GM12878 (cell line): ENCODE measurements at regions not wholly inside any gene's neighbourhood (a gene's known extent, or its start where the extent isn't known, plus 50 kb on each side); places are given as distances from the start of the nearest gene placed in this dataset.

ENCODE experiments used
- ATAC-seq: fragments of 200-7000 bp; cut with Tn5 transposase; 3 replicates; pipeline ENCODE4 v1.9.1; 2020; ENCODE audit warnings: mild to moderate bottlenecking, moderate library complexity
- BruUV-seq: library from RNA; stranded (reverse); fragments of 400-500 nt; replicated peaks from 2 replicates; lab custom pipeline; 2021; lab: Mats Ljungman, UMichigan
- CTCF ChIA-PET: fragments of 300-600 bp; sonication (Branson Sonifier 250); formaldehyde crosslinking; extraction: SDS; loops from one replicate; lab custom pipeline; 2021; ENCODE audit warnings: inconsistent platforms; lab: Yijun Ruan, JAX
- POLR2A ChIA-PET: fragments of 350-600 bp; formaldehyde crosslinking; extraction: SDS; loops from one replicate; lab custom pipeline; 2021; ENCODE audit warnings: inconsistent platforms; lab: Charles Lee
- RAD21 ChIA-PET: fragments of 300-600 bp; sonication (Branson Sonifier 250); formaldehyde crosslinking; loops from one replicate; lab custom pipeline; 2023; ENCODE audit warnings: antibody characterized with exemption; ENCODE audit not compliant: unreplicated experiment; lab: Charles Lee
- SMC1A ChIA-PET: fragments of 300-600 bp; sonication (Branson Sonifier 250); formaldehyde crosslinking; loops from one replicate; lab custom pipeline; 2023; ENCODE audit not compliant: unreplicated experiment, uncharacterized antibody; lab: Charles Lee
- DNase-seq: peaks from one replicate; pipeline ENCODE4 v3.0.0-alpha.2; 2011; ENCODE audit warnings: low read depth, low spot score
- FAIRE-seq: peaks from 3 replicates; lab custom pipeline; 2011; peaks lifted over from hg19 to GRCh38; lab: Jason Lieb, UNC
- H2AFZ ChIP-seq: 2 replicates; pipeline ENCODE4 v1.6.0; 2011; ENCODE audit warnings: low read depth, low read length, control low read depth; ENCODE audit not compliant: control insufficient read depth
- H3K27ac ChIP-seq: 2 replicates; pipeline ENCODE4 v1.5.1; 2011; ENCODE audit warnings: control low read depth; ENCODE audit not compliant: control insufficient read depth, insufficient read depth
- H3K27me3 ChIP-seq, 2 experiments: replicated peaks in 1 of 2; 2 replicates each; pipeline versions ENCODE4 v1.6.0 to v1.6.1; 2011; ENCODE audit warnings: low read length in 1 of 2; ENCODE audit not compliant: control insufficient read depth in 2 of 2, insufficient read depth in 2 of 2
- H3K36me3 ChIP-seq, 2 experiments: 2 replicates each; pipeline ENCODE4 v1.5.1; 2011; ENCODE audit warnings: low read length in 1 of 2; ENCODE audit not compliant: control insufficient read depth in 2 of 2, insufficient read depth in 2 of 2
- H3K4me1 ChIP-seq: 2 replicates; pipeline ENCODE4 v1.6.1; 2011; ENCODE audit warnings: mild to moderate bottlenecking, low read length, moderate library complexity, mixed read lengths; ENCODE audit not compliant: control insufficient read depth, insufficient read depth
- H3K4me2 ChIP-seq: 2 replicates; pipeline ENCODE4 v1.6.0; 2011; ENCODE audit warnings: control low read depth; ENCODE audit not compliant: control insufficient read depth, insufficient read depth
- H3K4me3 ChIP-seq: fragments of 200-600 bp; sonication (generic); 2 replicates; pipeline ENCODE4 v1.5.1; 2016
- H3K79me2 ChIP-seq: 2 replicates; pipeline ENCODE4 v1.6.0; 2011; ENCODE audit warnings: low read length; ENCODE audit not compliant: control insufficient read depth, insufficient read depth
- H3K9ac ChIP-seq: 2 replicates; pipeline ENCODE4 v1.8.0; 2011; ENCODE audit warnings: low read length, control low read depth, mixed read lengths; ENCODE audit not compliant: control insufficient read depth, insufficient read depth
- H3K9me3 ChIP-seq: replicated peaks from 3 replicates; pipeline ENCODE4 v1.5.1; 2011; ENCODE audit warnings: mild to moderate bottlenecking, low read length; ENCODE audit not compliant: control insufficient read depth, insufficient read depth
- H4K20me1 ChIP-seq: 2 replicates; pipeline ENCODE4 v1.6.0; 2011; ENCODE audit not compliant: control insufficient read depth, insufficient read depth
- BACH1 ChIP-seq: fragments of 450-650 bp; IDR thresholded peaks from 2 replicates; pipeline ENCODE4 v1.6.1; 2017; ENCODE audit warnings: mild to moderate bottlenecking, borderline replicate concordance
- BMI1 ChIP-seq: fragments of 450-650 bp; IDR thresholded peaks from 2 replicates; pipeline ENCODE4 v1.6.1; 2016; ENCODE audit warnings: mild to moderate bottlenecking, moderate library complexity, borderline replicate concordance
- CHD1 ChIP-seq: IDR thresholded peaks from 2 replicates; pipeline ENCODE4 v1.6.1; 2012; ENCODE audit warnings: low read depth, low read length, improper control_type of control experiment
- CHD2 ChIP-seq: IDR thresholded peaks from 2 replicates; pipeline ENCODE4 v1.6.1; 2011; ENCODE audit warnings: low read depth, low read length, improper control_type of control experiment, borderline replicate concordance
- EP300 ChIP-seq, 2 experiments: fragments of 150-350 bp in 1 of 2; IDR thresholded peaks; 2 replicates each; pipeline ENCODE4 v1.6.1; 2011 to 2012; ENCODE audit warnings: low read depth in 2 of 2, low read length in 2 of 2, borderline replicate concordance in 1 of 2, improper control_type of control experiment in 1 of 2, inconsistent platforms in 1 of 2; ENCODE audit not compliant: control insufficient read depth in 1 of 2
- KLF5 ChIP-seq: fragments of 450-650 bp; IDR thresholded peaks from 2 replicates; pipeline ENCODE4 v1.6.1; 2014; ENCODE audit warnings: mild to moderate bottlenecking; ENCODE audit not compliant: partially characterized antibody
- MLLT1 ChIP-seq: fragments of 450-650 bp; IDR thresholded peaks from 2 replicates; pipeline ENCODE4 v1.6.1; 2016; ENCODE audit warnings: mild to moderate bottlenecking
- MTA2 ChIP-seq: fragments of 450-650 bp; IDR thresholded peaks from 2 replicates; pipeline ENCODE4 v1.6.1; 2016; ENCODE audit warnings: low read depth, mild to moderate bottlenecking, moderate library complexity
- NR2F1 ChIP-seq: fragments of 450-650 bp; conservative IDR thresholded peaks from 2 replicates; pipeline ENCODE4 v1.6.1; 2017; ENCODE audit warnings: mild to moderate bottlenecking
- PBX3 ChIP-seq: IDR thresholded peaks from 2 replicates; pipeline ENCODE4 v1.6.1; 2011; ENCODE audit warnings: mild to moderate bottlenecking, low read depth, low read length, moderate library complexity; ENCODE audit not compliant: insufficient replicate concordance
- POLR2AphosphoS2 ChIP-seq: IDR thresholded peaks from 2 replicates; pipeline ENCODE4 v1.6.1; 2011; ENCODE audit warnings: low read depth, mild to moderate bottlenecking, low read length, improper control_type of control experiment, moderate library complexity
- RAD21 ChIP-seq: IDR thresholded peaks from 2 replicates; pipeline ENCODE4 v1.6.1; 2011; ENCODE audit warnings: mild to moderate bottlenecking, low read depth, low read length, moderate library complexity; ENCODE audit not compliant: insufficient read depth
- RELB ChIP-seq: fragments of 450-650 bp; IDR thresholded peaks from 2 replicates; pipeline ENCODE4 v1.6.1; 2017; ENCODE audit warnings: low read depth, mild to moderate bottlenecking, moderate library complexity
- REST ChIP-seq: IDR thresholded peaks from 2 replicates; pipeline ENCODE4 v1.6.1; 2012; ENCODE audit warnings: mild to moderate bottlenecking, low read depth, low read length
- SMARCA5 ChIP-seq: fragments of 450-650 bp; IDR thresholded peaks from 2 replicates; pipeline ENCODE4 v1.6.1; 2017; ENCODE audit warnings: mild to moderate bottlenecking
- TARDBP ChIP-seq: IDR thresholded peaks from 2 replicates; pipeline ENCODE4 v1.6.1; 2016; ENCODE audit warnings: borderline replicate concordance
- WGBS: methylation state at CpG from one replicate; pipeline ENCODE4 v1.1.6; 2016; ENCODE audit warnings: low lambda C conversion rate; ENCODE audit not compliant: insufficient replicate concordance, insufficient coverage; ENCODE audit errors: missing lambda C conversion rate; 5-methylcytosine and 5-hydroxymethylcytosine counted together
- in situ Hi-C: fragments of 300-500 bp; cut with MboI; formaldehyde crosslinking; loops from 9 replicates; pipeline ENCODE4 v1.14.3; 2018; ENCODE audit warnings: mixed read lengths
- intact Hi-C: fragments of 100-400 bp; cut with micrococcal nuclease; formaldehyde crosslinking; loops from one replicate; pipeline ENCODE4 v1.14.2; 2022; ENCODE audit not compliant: unreplicated experiment

GRCh38 chr1:25049190-25049589, 119.1 kb upstream of the RUNX3 start:
- H3K36me3 ChIP-seq = no peaks in the 10 kb centered on the region
- H3K4me2 ChIP-seq = no peak overlapping the region
- no peaks in the 10 kb centered on the region for H3K9me3 ChIP-seq
- H3K4me1 ChIP-seq = peaks cover 12% of the 10 kb centered on the region
- ATAC-seq (no peak), DNase-seq (no peak), FAIRE-seq (no peak)
- BruUV-seq = no TSS peak
- no peak overlapping the region for H2AFZ ChIP-seq
- H4K20me1 ChIP-seq = no peaks in the 10 kb centered on the region; the same call in 1 of the 2 replicates
- CTCF ChIA-PET = interaction anchor here (5.3 kb wide), 1 partner anchor 12 kb away, joined by 33 read pairs; no protein-coding TSS in a partner anchor
- RAD21 ChIA-PET = no interaction called here
- SMC1A ChIA-PET = no interaction called here
- H3K4me3 ChIP-seq = no peak overlapping the region
- intact Hi-C loops = no loop called here
- H3K27ac ChIP-seq = no peak overlapping the region
- WGBS = 25% methylated on average over 2 of the region's 2 CpGs
- peaks cover 4 to 5% of the 10 kb centered on the region in 2 experiments; a peak in 3 of 4 replicates for H3K27me3 ChIP-seq
- H3K9ac ChIP-seq = no peak overlapping the region
- POLR2A ChIA-PET = no interaction called here
- in situ Hi-C loops = no loop called here
- TF ChIP-seq POLR2AphosphoS2 (no peak), PBX3 (no peak), CHD1 (no peak), CHD2 (no peak), EP300 (IDR thresholded peaks at IDR 0.05; ENCODE audit: borderline replicate concordance in 1 of 2, control insufficient read depth in 1 of 2, low read depth in 2 of 2, low read length in 2 of 2) (no peak), BMI1 (no peak), BACH1 (no peak), RAD21 (no peak), KLF5 (no peak), RELB (no peak), SMARCA5 (no peak), NR2F1 (no peak), REST (no peak), MTA2 (no peak), MLLT1 (no peak), TARDBP (no peak)
- no peaks in the 10 kb centered on the region for H3K79me2 ChIP-seq
